Endodermal cell (in vitro differentiated cells): ENCODE measurements at regions not wholly inside any gene's neighbourhood (a gene's known extent, or its start where the extent isn't known, plus 50 kb on each side); places are given as distances from the start of the nearest gene placed in this dataset.
"Not testable (repeated sequence)": the region's sequence is repeated elsewhere in the genome, so short reads cannot be mapped to it uniquely, and the experiment has no call there.

Experiments
- DNase-seq: peaks from one replicate; pipeline ENCODE4 v3.0.0-alpha.2; 2017
- H3K27ac ChIP-seq: 2 replicates; pipeline ENCODE4 v1.5.1; 2013; ENCODE audit warnings: mild to moderate bottlenecking, low read depth, low read length, moderate library complexity
- H3K27me3 ChIP-seq: 2 replicates; pipeline ENCODE4 v1.6.1; 2013; ENCODE audit warnings: mild to moderate bottlenecking, low read length, moderate library complexity; ENCODE audit not compliant: insufficient read depth, control insufficient read depth, poor library complexity, severe bottlenecking
- H3K36me3 ChIP-seq: 2 replicates; pipeline ENCODE4 v1.7.0; 2013; ENCODE audit warnings: mild to moderate bottlenecking, low read length, moderate library complexity; ENCODE audit not compliant: control insufficient read depth, insufficient read depth
- H3K4me1 ChIP-seq: one replicate; pipeline ENCODE4 v1.7.0; 2013; ENCODE audit warnings: low read length; ENCODE audit not compliant: control insufficient read depth, insufficient read depth
- H3K4me3 ChIP-seq: 2 replicates; pipeline ENCODE4 v1.5.1; 2013; ENCODE audit warnings: mild to moderate bottlenecking, low read length, moderate library complexity
- H3K9ac ChIP-seq: 2 replicates; pipeline ENCODE4 v1.6.1; 2013; ENCODE audit warnings: mild to moderate bottlenecking, low read length, moderate library complexity; ENCODE audit not compliant: poor library complexity, severe bottlenecking; ENCODE audit errors: extremely low read depth
- H3K9me3 ChIP-seq: 2 replicates; pipeline ENCODE4 v1.6.1; 2013; ENCODE audit warnings: mild to moderate bottlenecking, low read length, moderate library complexity; ENCODE audit not compliant: control insufficient read depth
- H3K27ac Mint-ChIP-seq: 2 replicates; pipeline ENCODE4 v1.8.0; 2020; ENCODE audit warnings: mixed read lengths
- H3K27me3 Mint-ChIP-seq: 2 replicates; pipeline ENCODE4 v1.8.0; 2021; ENCODE audit warnings: mild to moderate bottlenecking, mixed read lengths; ENCODE audit not compliant: insufficient read depth
- H3K36me3 Mint-ChIP-seq: 2 replicates; pipeline ENCODE4 v1.8.0; 2020; ENCODE audit warnings: low read depth, mixed read lengths
- H3K4me1 Mint-ChIP-seq: 2 replicates; pipeline ENCODE4 v1.8.0; 2020; ENCODE audit warnings: mixed read lengths
- H3K4me3 Mint-ChIP-seq: 2 replicates; pipeline ENCODE4 v1.8.0; 2020; ENCODE audit warnings: mild to moderate bottlenecking, moderate library complexity, mixed read lengths
- H3K9me3 Mint-ChIP-seq: 2 replicates; pipeline ENCODE4 v1.8.0; 2020; ENCODE audit warnings: mild to moderate bottlenecking, mixed read lengths
- WGBS, 2 experiments: methylation state at CpG; one replicate each; pipeline versions ENCODE4 v1.1.5 to v1.1.7; 2013; ENCODE audit warnings: missing lambda C conversion rate in 2 of 2, mixed read lengths in 1 of 2; ENCODE audit not compliant: insufficient coverage in 1 of 2, insufficient read length in 1 of 2; 5-methylcytosine and 5-hydroxymethylcytosine counted together
- TF ChIP-seq, protein P1 (sequence below): fragments of 200-600 bp; sonication (generic); conservative IDR thresholded peaks from 2 replicates; pipeline ENCODE4 v1.5.0; 2021; ENCODE audit warnings: antibody characterized with exemption, mild to moderate bottlenecking

- Mint-ChIP-seq H3K4me1 (peaks cover 26% of the 10 kb centered on the region), H3K36me3 (peaks cover 38% of the 10 kb centered on the region), H3K4me3 (peak overlapping the region; percentile 80), H3K27me3 (no peaks in the 10 kb centered on the region), H3K9me3 (no peaks in the 10 kb centered on the region), H3K27ac (peak overlapping the region; percentile 22)
- no peak for DNase-seq
- H3K36me3 ChIP-seq = peaks cover 17% of the 10 kb centered on the region
- 5 to 67% methylated on average over 1 to 4 of the region's 4 CpGs for WGBS, 2 experiments
- peak overlapping the region; percentile 91 for H3K9ac ChIP-seq
- TF ChIP-seq, protein P1, sequence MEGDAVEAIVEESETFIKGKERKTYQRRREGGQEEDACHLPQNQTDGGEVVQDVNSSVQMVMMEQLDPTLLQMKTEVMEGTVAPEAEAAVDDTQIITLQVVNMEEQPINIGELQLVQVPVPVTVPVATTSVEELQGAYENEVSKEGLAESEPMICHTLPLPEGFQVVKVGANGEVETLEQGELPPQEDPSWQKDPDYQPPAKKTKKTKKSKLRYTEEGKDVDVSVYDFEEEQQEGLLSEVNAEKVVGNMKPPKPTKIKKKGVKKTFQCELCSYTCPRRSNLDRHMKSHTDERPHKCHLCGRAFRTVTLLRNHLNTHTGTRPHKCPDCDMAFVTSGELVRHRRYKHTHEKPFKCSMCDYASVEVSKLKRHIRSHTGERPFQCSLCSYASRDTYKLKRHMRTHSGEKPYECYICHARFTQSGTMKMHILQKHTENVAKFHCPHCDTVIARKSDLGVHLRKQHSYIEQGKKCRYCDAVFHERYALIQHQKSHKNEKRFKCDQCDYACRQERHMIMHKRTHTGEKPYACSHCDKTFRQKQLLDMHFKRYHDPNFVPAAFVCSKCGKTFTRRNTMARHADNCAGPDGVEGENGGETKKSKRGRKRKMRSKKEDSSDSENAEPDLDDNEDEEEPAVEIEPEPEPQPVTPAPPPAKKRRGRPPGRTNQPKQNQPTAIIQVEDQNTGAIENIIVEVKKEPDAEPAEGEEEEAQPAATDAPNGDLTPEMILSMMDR = no peak
- H3K27ac ChIP-seq = no peak overlapping the region
- H3K27me3 ChIP-seq = no peaks in the 10 kb centered on the region
- peaks cover 7% of the 10 kb centered on the region for H3K4me1 ChIP-seq
- no peaks in the 10 kb centered on the region for H3K9me3 ChIP-seq
- peak overlapping the region; percentile 91 for H3K4me3 ChIP-seq
Measured at GRCh38 chr5:25441810-25442209, 797.0 kb upstream of the CDH10 start.

DNA sequence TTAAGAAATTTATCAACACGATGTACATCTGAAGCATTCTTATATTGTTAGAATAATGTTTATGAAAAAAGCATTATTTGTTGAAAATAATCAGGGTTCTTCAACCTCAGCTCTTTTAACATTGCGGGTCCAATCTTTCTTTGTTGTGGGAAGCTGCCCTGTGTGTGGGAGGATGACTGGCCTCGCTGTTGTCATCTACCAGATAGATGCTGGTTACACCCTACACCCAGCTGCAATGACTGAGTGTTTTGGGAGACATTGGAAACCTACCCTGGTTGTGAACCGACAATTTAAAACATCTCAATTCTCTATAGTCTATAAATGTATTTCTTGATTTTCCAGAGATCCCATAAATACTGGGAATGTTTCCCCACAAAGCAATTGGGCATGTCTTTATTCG, 794.2 kb upstream of the CDH10 start:
- peaks cover 36% of the 10 kb centered on the region for H3K36me3 ChIP-seq
- TF ChIP-seq, protein P1 = no peak

DNA sequence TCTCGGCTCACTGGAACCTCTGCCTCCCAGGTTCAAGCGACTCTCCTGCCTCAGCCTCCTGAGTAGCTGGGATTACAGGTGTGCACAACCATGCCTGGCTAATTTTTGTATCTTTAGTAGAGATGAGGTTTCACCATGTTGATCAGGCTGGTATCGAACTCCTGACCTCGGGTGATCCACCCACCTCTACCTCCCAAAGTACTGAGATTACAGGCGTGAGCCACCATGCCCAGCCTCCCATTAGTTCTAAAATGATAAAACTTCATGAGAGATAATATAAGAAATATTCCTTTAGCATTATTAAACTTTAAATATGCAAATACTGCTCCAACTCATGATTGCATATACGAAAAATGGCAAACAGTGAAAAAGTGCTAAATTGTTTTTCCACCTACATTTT, 793.6 kb upstream of the CDH10 start:
- H3K9me3 Mint-ChIP-seq, H3K9ac ChIP-seq, DNase-seq, H3K27me3 ChIP-seq, H3K4me1 ChIP-seq, H3K4me3 Mint-ChIP-seq, H3K27ac ChIP-seq, H3K9me3 ChIP-seq, H3K27me3 Mint-ChIP-seq: not testable (repeated sequence)
- peak overlapping the region; percentile 10 for H3K27ac Mint-ChIP-seq
- Histone ChIP-seq H3K4me3 (peak overlapping the region; percentile 51), H3K36me3 (peaks cover 39% of the 10 kb centered on the region)
- 73 to 90% methylated on average over 3 to 6 of the region's 6 CpGs for WGBS, 2 experiments
- H3K36me3 Mint-ChIP-seq = peaks cover 56% of the 10 kb centered on the region
- peaks cover 21% of the 10 kb centered on the region for H3K4me1 Mint-ChIP-seq

More for the DNA sequence above, 794.2 kb upstream of the CDH10 start:
- Histone ChIP-seq H3K4me1 (peaks cover 5% of the 10 kb centered on the region), H3K27me3 (no peaks in the 10 kb centered on the region), H3K9ac (no peak overlapping the region), H3K9me3 (no peaks in the 10 kb centered on the region), H3K27ac (no peak overlapping the region), H3K4me3 (peak overlapping the region; percentile 4)
- Mint-ChIP-seq H3K36me3 (peaks cover 54% of the 10 kb centered on the region), H3K27ac (no peak overlapping the region), H3K9me3 (peaks cover under 1% of the 10 kb centered on the region), H3K4me1 (peaks cover 21% of the 10 kb centered on the region), H3K4me3 (no peak overlapping the region), H3K27me3 (no peaks in the 10 kb centered on the region)
- 64 to 86% methylated on average over 1 to 4 of the region's 5 CpGs for WGBS, 2 experiments
- no peak for DNase-seq

DNA sequence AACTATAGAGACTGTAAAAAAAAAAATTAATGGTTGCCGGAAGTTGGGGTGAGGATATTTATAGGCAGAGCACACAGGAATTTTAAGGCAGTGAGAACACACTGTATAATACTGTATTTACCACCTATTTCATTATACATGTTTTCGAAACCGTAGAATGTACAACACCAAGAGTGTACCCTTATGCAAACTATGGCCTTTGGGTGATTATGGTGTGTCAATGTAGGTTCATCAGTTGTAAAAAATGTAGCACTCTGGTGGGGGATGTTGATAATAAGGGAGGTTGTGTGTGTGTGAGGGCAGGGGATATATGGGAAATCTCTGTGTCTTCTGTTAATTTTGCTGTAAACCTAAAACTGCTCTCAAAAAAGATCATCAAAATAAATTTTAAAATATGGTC, 791.7 kb upstream of the CDH10 start:
- no peak for DNase-seq
- H3K27ac ChIP-seq = no peak overlapping the region
- H3K27me3 Mint-ChIP-seq = no peaks in the 10 kb centered on the region
- H3K36me3 ChIP-seq = peaks cover 57% of the 10 kb centered on the region
- no peaks in the 10 kb centered on the region for H3K27me3 ChIP-seq
- peaks cover 1% of the 10 kb centered on the region for H3K9me3 Mint-ChIP-seq
- WGBS, 2 experiments = 94% methylated on average over 2 of the region's 3 CpGs; no CpG with 5 or more reads in 1 of the 2 experiments
- H3K4me3 Mint-ChIP-seq = no peak overlapping the region
- no peak overlapping the region for H3K27ac Mint-ChIP-seq
- H3K4me1 Mint-ChIP-seq = peaks cover 15% of the 10 kb centered on the region
- H3K9ac ChIP-seq = no peak overlapping the region
- H3K4me1 ChIP-seq = peaks cover 5% of the 10 kb centered on the region
- peaks cover 57% of the 10 kb centered on the region for H3K36me3 Mint-ChIP-seq
- TF ChIP-seq, protein P1 = no peak
- no peaks in the 10 kb centered on the region for H3K9me3 ChIP-seq
- no peak overlapping the region for H3K4me3 ChIP-seq
